Neural cell (in vitro differentiated cells): ENCODE measurements at regions not wholly inside any gene's neighbourhood (a gene's known extent, or its start where the extent isn't known, plus 50 kb on each side); places are given as distances from the start of the nearest gene placed in this dataset.

ENCODE experiments used
- MXI1 ChIP-seq: fragments of 450-650 bp; conservative IDR thresholded peaks from 2 replicates; pipeline ENCODE4 v1.6.1; 2014; ENCODE audit warnings: antibody characterized with exemption, mild to moderate bottlenecking; ENCODE audit not compliant: poor library complexity, severe bottlenecking
- TF ChIP-seq, protein P1 (sequence below): fragments of 450-650 bp; IDR thresholded peaks from 2 replicates; pipeline ENCODE4 v1.5.1; 2014; ENCODE audit warnings: antibody characterized with exemption, mild to moderate bottlenecking, moderate library complexity; ENCODE audit not compliant: poor library complexity, severe bottlenecking
- TF ChIP-seq, protein P2 (sequence below): IDR thresholded peaks from 2 replicates; pipeline ENCODE4 v1.6.1; 2012; ENCODE audit warnings: borderline replicate concordance

DNA sequence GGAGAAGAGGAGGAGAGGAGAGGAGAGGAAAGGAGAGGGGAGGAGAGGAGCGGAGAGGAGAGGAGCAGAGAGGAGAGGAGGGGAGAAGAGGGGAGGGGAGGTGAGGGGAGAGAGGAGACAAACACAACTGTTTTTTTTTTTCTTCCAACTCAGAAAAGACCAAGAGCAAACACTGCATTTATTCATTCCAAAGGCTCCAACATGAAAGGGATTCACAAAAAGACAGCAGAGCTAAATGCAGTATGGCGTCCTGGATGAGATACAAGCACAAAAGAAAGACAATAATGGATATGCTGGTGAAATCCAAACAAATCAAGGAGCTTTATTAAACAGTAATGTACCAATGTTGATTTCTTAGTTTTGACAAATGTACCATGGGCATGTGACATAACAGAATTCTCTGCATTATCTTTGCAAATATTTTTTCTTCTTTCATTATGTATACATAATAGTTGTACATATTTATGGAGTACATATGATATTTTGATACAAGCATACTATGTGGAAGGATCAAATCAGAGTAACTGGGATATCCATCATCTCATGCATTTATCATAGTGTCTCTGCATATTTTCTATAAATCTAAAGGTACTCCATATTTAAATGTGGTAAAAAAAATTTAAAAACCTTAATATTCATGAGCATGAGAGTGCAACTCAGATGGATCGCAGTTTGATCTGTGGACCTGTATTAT is 204.6 kb downstream of the CBLN4 start:
- TF ChIP-seq MXI1 = no peak
- TF ChIP-seq, protein P1, sequence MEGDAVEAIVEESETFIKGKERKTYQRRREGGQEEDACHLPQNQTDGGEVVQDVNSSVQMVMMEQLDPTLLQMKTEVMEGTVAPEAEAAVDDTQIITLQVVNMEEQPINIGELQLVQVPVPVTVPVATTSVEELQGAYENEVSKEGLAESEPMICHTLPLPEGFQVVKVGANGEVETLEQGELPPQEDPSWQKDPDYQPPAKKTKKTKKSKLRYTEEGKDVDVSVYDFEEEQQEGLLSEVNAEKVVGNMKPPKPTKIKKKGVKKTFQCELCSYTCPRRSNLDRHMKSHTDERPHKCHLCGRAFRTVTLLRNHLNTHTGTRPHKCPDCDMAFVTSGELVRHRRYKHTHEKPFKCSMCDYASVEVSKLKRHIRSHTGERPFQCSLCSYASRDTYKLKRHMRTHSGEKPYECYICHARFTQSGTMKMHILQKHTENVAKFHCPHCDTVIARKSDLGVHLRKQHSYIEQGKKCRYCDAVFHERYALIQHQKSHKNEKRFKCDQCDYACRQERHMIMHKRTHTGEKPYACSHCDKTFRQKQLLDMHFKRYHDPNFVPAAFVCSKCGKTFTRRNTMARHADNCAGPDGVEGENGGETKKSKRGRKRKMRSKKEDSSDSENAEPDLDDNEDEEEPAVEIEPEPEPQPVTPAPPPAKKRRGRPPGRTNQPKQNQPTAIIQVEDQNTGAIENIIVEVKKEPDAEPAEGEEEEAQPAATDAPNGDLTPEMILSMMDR = no peak
- TF ChIP-seq, protein P2, sequence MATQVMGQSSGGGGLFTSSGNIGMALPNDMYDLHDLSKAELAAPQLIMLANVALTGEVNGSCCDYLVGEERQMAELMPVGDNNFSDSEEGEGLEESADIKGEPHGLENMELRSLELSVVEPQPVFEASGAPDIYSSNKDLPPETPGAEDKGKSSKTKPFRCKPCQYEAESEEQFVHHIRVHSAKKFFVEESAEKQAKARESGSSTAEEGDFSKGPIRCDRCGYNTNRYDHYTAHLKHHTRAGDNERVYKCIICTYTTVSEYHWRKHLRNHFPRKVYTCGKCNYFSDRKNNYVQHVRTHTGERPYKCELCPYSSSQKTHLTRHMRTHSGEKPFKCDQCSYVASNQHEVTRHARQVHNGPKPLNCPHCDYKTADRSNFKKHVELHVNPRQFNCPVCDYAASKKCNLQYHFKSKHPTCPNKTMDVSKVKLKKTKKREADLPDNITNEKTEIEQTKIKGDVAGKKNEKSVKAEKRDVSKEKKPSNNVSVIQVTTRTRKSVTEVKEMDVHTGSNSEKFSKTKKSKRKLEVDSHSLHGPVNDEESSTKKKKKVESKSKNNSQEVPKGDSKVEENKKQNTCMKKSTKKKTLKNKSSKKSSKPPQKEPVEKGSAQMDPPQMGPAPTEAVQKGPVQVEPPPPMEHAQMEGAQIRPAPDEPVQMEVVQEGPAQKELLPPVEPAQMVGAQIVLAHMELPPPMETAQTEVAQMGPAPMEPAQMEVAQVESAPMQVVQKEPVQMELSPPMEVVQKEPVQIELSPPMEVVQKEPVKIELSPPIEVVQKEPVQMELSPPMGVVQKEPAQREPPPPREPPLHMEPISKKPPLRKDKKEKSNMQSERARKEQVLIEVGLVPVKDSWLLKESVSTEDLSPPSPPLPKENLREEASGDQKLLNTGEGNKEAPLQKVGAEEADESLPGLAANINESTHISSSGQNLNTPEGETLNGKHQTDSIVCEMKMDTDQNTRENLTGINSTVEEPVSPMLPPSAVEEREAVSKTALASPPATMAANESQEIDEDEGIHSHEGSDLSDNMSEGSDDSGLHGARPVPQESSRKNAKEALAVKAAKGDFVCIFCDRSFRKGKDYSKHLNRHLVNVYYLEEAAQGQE = no peak
